OCI-LY7 (cell line): ENCODE measurements at regions not wholly inside any gene's neighbourhood (a gene's known extent, or its start where the extent isn't known, plus 50 kb on each side); places are given as distances from the start of the nearest gene placed in this dataset.

ENCODE experiments used
- BruUV-seq: library from RNA; stranded (reverse); fragments of 400-500 nt; replicated peaks from 2 replicates; lab custom pipeline; 2021; lab: Mats Ljungman, UMichigan
- CTCF ChIA-PET: fragments of 300-600 bp; sonication (Branson Sonifier 250); formaldehyde crosslinking; loops from one replicate; lab custom pipeline; 2022; ENCODE audit warnings: antibody characterized with exemption; ENCODE audit not compliant: unreplicated experiment; lab: Charles Lee
- POLR2A ChIA-PET: fragments of 300-600 bp; sonication (Branson Sonifier 250); formaldehyde crosslinking; loops from one replicate; lab custom pipeline; 2022; ENCODE audit warnings: antibody characterized with exemption; lab: Charles Lee
- DNase-seq: peaks from one replicate; pipeline ENCODE4 v3.0.0-alpha.2; 2015; ENCODE audit warnings: low spot score
- H2AFZ ChIP-seq: fragments of 200-600 bp; sonication (generic), shearing (Covaris generic); 2 replicates; pipeline ENCODE4 v1.6.1; 2014; ENCODE audit warnings: mild to moderate bottlenecking, antibody characterized with exemption, low read length, moderate library complexity
- H3K27ac ChIP-seq: fragments of 200-600 bp; sonication (generic); 2 replicates; pipeline ENCODE4 v1.5.1; 2014; ENCODE audit warnings: mixed run types, low read depth, mild to moderate bottlenecking, moderate library complexity, low read length, inconsistent platforms; ENCODE audit not compliant: poor library complexity, severe bottlenecking
- H3K36me3 ChIP-seq: fragments of 200-600 bp; sonication (generic); 2 replicates; pipeline ENCODE4 v1.6.1; 2014; ENCODE audit warnings: mild to moderate bottlenecking, antibody characterized with exemption, low read length, moderate library complexity, mixed read lengths; ENCODE audit not compliant: insufficient read depth
- H3K4me1 ChIP-seq: fragments of 200-600 bp; sonication (generic); 2 replicates; pipeline ENCODE4 v1.5.1; 2014; ENCODE audit warnings: mild to moderate bottlenecking, low read length; ENCODE audit not compliant: insufficient read depth, poor library complexity, severe bottlenecking
- H3K4me2 ChIP-seq: fragments of 200-600 bp; sonication (generic); 2 replicates; pipeline ENCODE4 v1.6.1; 2014; ENCODE audit warnings: mild to moderate bottlenecking, low read length
- H3K4me3 ChIP-seq: fragments of 200-600 bp; sonication (generic); 2 replicates; pipeline ENCODE4 v1.5.1; 2014; ENCODE audit warnings: mild to moderate bottlenecking, low read depth, low read length; ENCODE audit not compliant: poor library complexity, severe bottlenecking
- H3K79me2 ChIP-seq: fragments of 200-600 bp; sonication (generic); 2 replicates; pipeline ENCODE4 v1.6.1; 2016; ENCODE audit warnings: low read depth, mild to moderate bottlenecking, low read length, moderate library complexity, mixed read lengths; ENCODE audit not compliant: insufficient read depth
- H3K9me2 ChIP-seq: fragments of 200-600 bp; sonication (generic); 2 replicates; pipeline ENCODE4 v1.6.1; 2016; ENCODE audit warnings: mild to moderate bottlenecking, low read length, mixed read lengths; ENCODE audit not compliant: insufficient read depth
- H3K9me3 ChIP-seq: fragments of 200-600 bp; sonication (generic); 2 replicates; pipeline ENCODE4 v1.6.1; 2014; ENCODE audit warnings: mild to moderate bottlenecking, mixed run types, low read length, mixed read lengths
- H4K20me1 ChIP-seq: fragments of 200-600 bp; sonication (generic); 2 replicates; pipeline ENCODE4 v1.6.1; 2014; ENCODE audit warnings: mild to moderate bottlenecking, antibody characterized with exemption, low read length, moderate library complexity, mixed read lengths; ENCODE audit not compliant: insufficient read depth
- EZH2phosphoT487 ChIP-seq: fragments of 200-600 bp; sonication (generic); IDR thresholded peaks from 2 replicates; pipeline ENCODE4 v1.6.1; 2018; ENCODE audit warnings: low read depth, borderline replicate concordance, mild to moderate bottlenecking, mixed run types, antibody characterized with exemption, low read length, moderate library complexity, mixed read lengths
- intact Hi-C: fragments of 100-400 bp; cut with micrococcal nuclease; formaldehyde crosslinking; loops from one replicate; pipeline ENCODE4 v1.10.0; 2022; ENCODE audit not compliant: unreplicated experiment
- TF ChIP-seq, protein P1 (sequence below): fragments of 200-600 bp; sonication (generic); conservative IDR thresholded peaks from 2 replicates; pipeline ENCODE4 v1.5.1; 2014; ENCODE audit warnings: mild to moderate bottlenecking, antibody characterized with exemption, low read length, moderate library complexity, mixed read lengths

- Histone ChIP-seq H3K4me3 (no peak overlapping the region), H3K27ac (no peak overlapping the region), H4K20me1 (no peaks in the 10 kb centered on the region), H3K4me1 (no peaks in the 10 kb centered on the region), H2AFZ (no peak overlapping the region), H3K4me2 (no peak overlapping the region), H3K9me3 (no peaks in the 10 kb centered on the region), H3K9me2 (no peaks in the 10 kb centered on the region), H3K36me3 (no peaks in the 10 kb centered on the region), H3K79me2 (no peaks in the 10 kb centered on the region)
- ChIA-PET POLR2A (interaction anchor here (0.6 kb wide), 1 partner anchor 15 kb away, joined by 3 read pairs; no protein-coding TSS in a partner anchor), CTCF (no interaction called here)
- DNase-seq, result no peak
- BruUV-seq, result no TSS peak
- TF ChIP-seq, protein P1, sequence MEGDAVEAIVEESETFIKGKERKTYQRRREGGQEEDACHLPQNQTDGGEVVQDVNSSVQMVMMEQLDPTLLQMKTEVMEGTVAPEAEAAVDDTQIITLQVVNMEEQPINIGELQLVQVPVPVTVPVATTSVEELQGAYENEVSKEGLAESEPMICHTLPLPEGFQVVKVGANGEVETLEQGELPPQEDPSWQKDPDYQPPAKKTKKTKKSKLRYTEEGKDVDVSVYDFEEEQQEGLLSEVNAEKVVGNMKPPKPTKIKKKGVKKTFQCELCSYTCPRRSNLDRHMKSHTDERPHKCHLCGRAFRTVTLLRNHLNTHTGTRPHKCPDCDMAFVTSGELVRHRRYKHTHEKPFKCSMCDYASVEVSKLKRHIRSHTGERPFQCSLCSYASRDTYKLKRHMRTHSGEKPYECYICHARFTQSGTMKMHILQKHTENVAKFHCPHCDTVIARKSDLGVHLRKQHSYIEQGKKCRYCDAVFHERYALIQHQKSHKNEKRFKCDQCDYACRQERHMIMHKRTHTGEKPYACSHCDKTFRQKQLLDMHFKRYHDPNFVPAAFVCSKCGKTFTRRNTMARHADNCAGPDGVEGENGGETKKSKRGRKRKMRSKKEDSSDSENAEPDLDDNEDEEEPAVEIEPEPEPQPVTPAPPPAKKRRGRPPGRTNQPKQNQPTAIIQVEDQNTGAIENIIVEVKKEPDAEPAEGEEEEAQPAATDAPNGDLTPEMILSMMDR, result no peak
- TF ChIP-seq EZH2phosphoT487, result no peak
- intact Hi-C loops, result no loop called here
These were observed 223.3 kb upstream of the ATP5MC3 start for GRCh38 chr2:175404839-175405238.

DNA sequence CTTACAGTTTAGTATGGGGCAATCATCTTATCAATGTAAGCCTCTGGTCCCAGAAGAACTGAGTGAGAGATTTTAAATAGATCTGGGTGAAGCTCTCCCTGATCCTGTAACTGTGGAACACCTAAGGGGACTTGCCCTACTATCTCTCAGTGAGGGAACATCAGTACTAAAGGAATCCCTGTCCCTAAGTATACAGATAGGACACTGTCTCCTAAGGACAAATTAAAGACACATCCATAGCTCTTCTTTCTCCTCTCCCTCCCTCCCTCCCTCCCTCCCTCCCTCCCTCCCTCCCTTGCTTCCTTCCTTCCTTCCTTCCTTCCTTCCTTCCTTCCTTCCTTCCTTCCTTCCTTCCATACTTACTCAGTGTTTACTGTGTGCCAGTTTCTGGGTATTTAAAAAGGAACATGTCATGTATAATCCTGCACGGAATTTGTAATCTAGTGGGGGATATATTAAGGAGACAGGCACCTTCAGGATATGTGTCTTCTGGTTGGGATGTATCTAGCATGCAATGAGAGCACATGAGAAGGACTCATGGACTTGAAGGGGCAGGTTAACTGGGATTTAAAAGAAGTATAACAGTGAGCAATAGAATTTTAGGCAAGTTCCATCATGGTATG, 222.2 kb upstream of the ATP5MC3 start:
- Histone ChIP-seq H3K4me1 (no peaks in the 10 kb centered on the region), H3K36me3 (no peaks in the 10 kb centered on the region), H3K9me3 (no peaks in the 10 kb centered on the region), H3K4me3 (no peak overlapping the region), H3K4me2 (no peak overlapping the region), H3K27ac (no peak overlapping the region), H3K79me2 (no peaks in the 10 kb centered on the region), H3K9me2 (no peaks in the 10 kb centered on the region), H4K20me1 (no peaks in the 10 kb centered on the region), H2AFZ (no peak overlapping the region)
- TF ChIP-seq, protein P1, result no peak
- TF ChIP-seq EZH2phosphoT487, result no peak
- BruUV-seq, result no TSS peak
- ChIA-PET CTCF (no interaction called here), POLR2A (no interaction called here)
- no peak for DNase-seq
- intact Hi-C loops, result no loop called here

DNA sequence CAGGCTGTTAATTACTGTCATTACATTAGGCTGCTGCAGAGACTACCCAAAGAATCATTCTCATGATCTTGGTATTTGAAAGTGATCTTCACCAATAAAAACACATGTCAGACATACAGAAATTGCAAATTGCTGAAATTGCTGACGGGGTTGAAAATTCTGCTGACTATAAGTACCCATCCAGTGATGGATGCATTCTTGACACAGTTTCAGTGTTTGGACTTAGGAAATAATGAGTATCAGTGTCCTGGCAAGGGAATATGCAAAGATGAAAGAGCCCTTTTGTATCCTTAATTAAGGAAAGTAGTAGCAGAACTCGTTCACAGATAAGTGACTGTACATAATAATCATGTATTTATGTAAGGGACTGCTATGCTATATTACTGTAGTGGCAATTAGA, 221.1 kb upstream of the ATP5MC3 start:
- Histone ChIP-seq H3K27ac (no peak overlapping the region), H3K9me3 (no peaks in the 10 kb centered on the region), H4K20me1 (no peaks in the 10 kb centered on the region), H3K4me2 (no peak overlapping the region), H2AFZ (no peak overlapping the region), H3K79me2 (no peaks in the 10 kb centered on the region), H3K4me3 (no peak overlapping the region), H3K9me2 (no peaks in the 10 kb centered on the region), H3K36me3 (no peaks in the 10 kb centered on the region), H3K4me1 (no peaks in the 10 kb centered on the region)
- BruUV-seq, result no TSS peak
- CTCF ChIA-PET, result no interaction called here
- intact Hi-C loops, result no loop called here
- no peak for DNase-seq
- POLR2A ChIA-PET, result no interaction called here
- TF ChIP-seq, protein P1, result no peak
- TF ChIP-seq EZH2phosphoT487, result no peak
